HuH-7.5 (cell line): ENCODE measurements at regions not wholly inside any gene's neighbourhood (a gene's known extent, or its start where the extent isn't known, plus 50 kb on each side); places are given as distances from the start of the nearest gene placed in this dataset.

Experiments used
- DNase-seq: peaks from one replicate; pipeline ENCODE4 v3.0.0; 2011; ENCODE audit warnings: low spot score

- DNase-seq, result no peak
Observed at GRCh38 chr20:17818187-17818586, 118.4 kb downstream of the BANF2 start.

GRCh38 chr20:17816804-17817587 is 117.2 kb downstream of the BANF2 start:
- DNase-seq, result no peak

GRCh38 chr20:17811628-17811965 is 111.8 kb downstream of the BANF2 start:
- no peak for DNase-seq

GRCh38 chr20:17810847-17811627 is 111.3 kb downstream of the BANF2 start:
- no peak for DNase-seq

- DNase-seq, result no peak
Observed at GRCh38 chr20:17810062-17810631, 110.4 kb downstream of the BANF2 start.

GRCh38 chr20:17809362-17810061 is 109.7 kb downstream of the BANF2 start:
- DNase-seq, result no peak

- DNase-seq, result no peak
Observed at GRCh38 chr20:17808782-17809181, 109.0 kb downstream of the BANF2 start.

- DNase-seq, result no peak
Observed at GRCh38 chr20:17808357-17808756, 108.6 kb downstream of the BANF2 start.

- no peak for DNase-seq
Observed at GRCh38 chr20:17807651-17808050, 107.9 kb downstream of the BANF2 start.

- no peak for DNase-seq
Observed at GRCh38 chr20:17806739-17807441, 107.1 kb downstream of the BANF2 start.

- DNase-seq, result no peak
Observed at GRCh38 chr20:17806107-17806506, 106.3 kb downstream of the BANF2 start.

GRCh38 chr20:17803765-17804164 is 104.0 kb downstream of the BANF2 start:
- no peak for DNase-seq

- DNase-seq, result no peak
Observed at GRCh38 chr20:17799575-17800227, 99.9 kb downstream of the BANF2 start.

GRCh38 chr20:17798601-17799000 is 98.8 kb downstream of the BANF2 start:
- DNase-seq, result no peak

- DNase-seq, result no peak
Observed at GRCh38 chr20:17797579-17797978, 97.8 kb downstream of the BANF2 start.

- DNase-seq, result no peak
Observed at GRCh38 chr20:17797161-17797560, 97.4 kb downstream of the BANF2 start.

GRCh38 chr20:17796091-17796563 is 96.4 kb downstream of the BANF2 start:
- peak; percentile 73 for DNase-seq

- no peak for DNase-seq
Observed at GRCh38 chr20:17795501-17796071, 95.8 kb downstream of the BANF2 start.

GRCh38 chr20:17795003-17795402 is 95.2 kb downstream of the BANF2 start:
- DNase-seq, result no peak

- DNase-seq, result no peak
Observed at GRCh38 chr20:17794400-17794799, 94.6 kb downstream of the BANF2 start.

- no peak for DNase-seq
Observed at GRCh38 chr20:17793986-17794385, 94.2 kb downstream of the BANF2 start.
